ENCODE measurements at regions not wholly inside any gene's neighbourhood (a gene's known extent, or its start where the extent isn't known, plus 50 kb on each side); places are given as distances from the start of the nearest gene placed in this dataset.

GRCh38 chr14:86639146-86639545 is 1109.2 kb downstream of the FLRT2 start:
- peaks cover 17% of the 10 kb centered on the region for H3K4me1 ChIP-seq (ENCODE audit: low read depth, poor library complexity, severe bottlenecking)
- no peak overlapping the region for H2AFZ ChIP-seq (ENCODE audit: low read depth)
- H3K4me2 ChIP-seq, result no peak overlapping the region; the same call in 1 of the 2 replicates
- no peak for TF ChIP-seq CTCF (conservative IDR thresholded peaks at IDR 0.05; ENCODE audit: low read depth, low read length)
- H3K4me3 ChIP-seq (IDR thresholded peaks at IDR 0.05; ENCODE audit: insufficient read depth, low read depth, low read length), result no peak overlapping the region
- H4K20me1 ChIP-seq (ENCODE audit: insufficient read depth), result no peaks in the 10 kb centered on the region
- H3K27me3 ChIP-seq (ENCODE audit: insufficient read depth, low read depth), result no peaks in the 10 kb centered on the region
- H3K27ac ChIP-seq, result no peak overlapping the region
- no peaks in the 10 kb centered on the region for H3K36me3 ChIP-seq (ENCODE audit: insufficient read depth)
- no peak overlapping the region for H3K9ac ChIP-seq
- no peaks in the 10 kb centered on the region for H3K79me2 ChIP-seq (ENCODE audit: insufficient read depth, low read depth)

GRCh38 chr14:86627080-86627479 is 1097.1 kb downstream of the FLRT2 start:
- Histone ChIP-seq H2AFZ (ENCODE audit: low read depth) (no peak overlapping the region), H3K4me1 (ENCODE audit: low read depth, poor library complexity, severe bottlenecking) (no peaks in the 10 kb centered on the region), H4K20me1 (ENCODE audit: insufficient read depth) (no peaks in the 10 kb centered on the region), H3K36me3 (ENCODE audit: insufficient read depth) (no peaks in the 10 kb centered on the region), H3K4me3 (IDR thresholded peaks at IDR 0.05; ENCODE audit: insufficient read depth, low read depth, low read length) (no peak overlapping the region), H3K27me3 (ENCODE audit: insufficient read depth, low read depth) (no peaks in the 10 kb centered on the region), H3K27ac (no peak overlapping the region), H3K9ac (no peak overlapping the region), H3K4me2 (no peak overlapping the region), H3K79me2 (ENCODE audit: insufficient read depth, low read depth) (no peaks in the 10 kb centered on the region)
- TF ChIP-seq CTCF (conservative IDR thresholded peaks at IDR 0.05; ENCODE audit: low read depth, low read length), result no peak

- Histone ChIP-seq H3K9ac (no peak overlapping the region), H3K79me2 (ENCODE audit: insufficient read depth, low read depth) (no peaks in the 10 kb centered on the region), H3K4me3 (IDR thresholded peaks at IDR 0.05; ENCODE audit: insufficient read depth, low read depth, low read length) (no peak overlapping the region), H4K20me1 (ENCODE audit: insufficient read depth) (no peaks in the 10 kb centered on the region), H3K36me3 (ENCODE audit: insufficient read depth) (no peaks in the 10 kb centered on the region), H3K4me1 (ENCODE audit: low read depth, poor library complexity, severe bottlenecking) (no peaks in the 10 kb centered on the region), H2AFZ (ENCODE audit: low read depth) (no peak overlapping the region), H3K27me3 (ENCODE audit: insufficient read depth, low read depth) (no peaks in the 10 kb centered on the region), H3K27ac (no peak overlapping the region), H3K4me2 (no peak overlapping the region)
- no peak for TF ChIP-seq CTCF (conservative IDR thresholded peaks at IDR 0.05; ENCODE audit: low read depth, low read length)
Measured at GRCh38 chr14:86626530-86626929, 1096.6 kb downstream of the FLRT2 start.

- Histone ChIP-seq H3K4me1 (ENCODE audit: low read depth, poor library complexity, severe bottlenecking) (no peaks in the 10 kb centered on the region), H2AFZ (ENCODE audit: low read depth) (no peak overlapping the region), H3K79me2 (ENCODE audit: insufficient read depth, low read depth) (no peaks in the 10 kb centered on the region), H3K36me3 (ENCODE audit: insufficient read depth) (no peaks in the 10 kb centered on the region), H3K27ac (no peak overlapping the region), H4K20me1 (ENCODE audit: insufficient read depth) (no peaks in the 10 kb centered on the region), H3K4me2 (no peak overlapping the region), H3K27me3 (ENCODE audit: insufficient read depth, low read depth) (no peaks in the 10 kb centered on the region), H3K4me3 (IDR thresholded peaks at IDR 0.05; ENCODE audit: insufficient read depth, low read depth, low read length) (no peak overlapping the region), H3K9ac (no peak overlapping the region)
- TF ChIP-seq CTCF (conservative IDR thresholded peaks at IDR 0.05; ENCODE audit: low read depth, low read length), result no peak
Measured at GRCh38 chr14:86625637-86626036, 1095.7 kb downstream of the FLRT2 start.

Data from KMS-11 (cell line).